ENCODE measurements at regions not wholly inside any gene's neighbourhood (a gene's known extent, or its start where the extent isn't known, plus 50 kb on each side); places are given as distances from the start of the nearest gene placed in this dataset.

GRCh38 chr2:180394305-180394704 lies 387.2 kb upstream of the CWC22 start:
- H4K20me1 ChIP-seq (ENCODE audit: insufficient read depth, low read length) = no peaks in the 10 kb centered on the region
- H3K9ac ChIP-seq (ENCODE audit: low read length) = no peak overlapping the region
- no peak overlapping the region for H3K27ac ChIP-seq (ENCODE audit: low read depth, low read length)
- no peak for TF ChIP-seq EZH2 (IDR thresholded peaks at IDR 0.05; ENCODE audit: insufficient read depth, low read length)
- TF ChIP-seq CTCF (IDR thresholded peaks at IDR 0.05; ENCODE audit: insufficient read depth, low read depth, low read length) = no peak
- Mint-ChIP-seq H3K27me3 (ENCODE audit: low read depth, unreplicated experiment) (no peaks in the 10 kb centered on the region), H3K36me3 (ENCODE audit: low read depth, unreplicated experiment) (no peaks in the 10 kb centered on the region), H3K4me3 (ENCODE audit: unreplicated experiment) (no peak overlapping the region), H3K27ac (ENCODE audit: unreplicated experiment) (no peak overlapping the region), H3K9me3 (ENCODE audit: unreplicated experiment) (peaks cover 4% of the 10 kb centered on the region), H3K4me1 (ENCODE audit: low read depth, unreplicated experiment) (no peaks in the 10 kb centered on the region)
- no peaks in the 10 kb centered on the region for H3K4me1 ChIP-seq (ENCODE audit: insufficient read depth, low read length)
- no peaks in the 10 kb centered on the region for H3K79me2 ChIP-seq (ENCODE audit: insufficient read depth, low read length)
- H3K36me3 ChIP-seq (ENCODE audit: insufficient read depth, low read length) = no peaks in the 10 kb centered on the region
- no peaks in the 10 kb centered on the region for H3K27me3 ChIP-seq (ENCODE audit: insufficient read depth, low read length)
- no peak overlapping the region for H3K4me2 ChIP-seq (ENCODE audit: low read length)
- DNase-seq (ENCODE audit: low read depth) = no peak
- no peak for FAIRE-seq
- no peak overlapping the region for H3K4me3 ChIP-seq (ENCODE audit: insufficient read depth, low read depth, low read length)
- H3K9me3 ChIP-seq (ENCODE audit: insufficient read depth, low read depth, low read length) = no peaks in the 10 kb centered on the region
- H2AFZ ChIP-seq (ENCODE audit: low read depth, low read length) = no peak overlapping the region

DNA sequence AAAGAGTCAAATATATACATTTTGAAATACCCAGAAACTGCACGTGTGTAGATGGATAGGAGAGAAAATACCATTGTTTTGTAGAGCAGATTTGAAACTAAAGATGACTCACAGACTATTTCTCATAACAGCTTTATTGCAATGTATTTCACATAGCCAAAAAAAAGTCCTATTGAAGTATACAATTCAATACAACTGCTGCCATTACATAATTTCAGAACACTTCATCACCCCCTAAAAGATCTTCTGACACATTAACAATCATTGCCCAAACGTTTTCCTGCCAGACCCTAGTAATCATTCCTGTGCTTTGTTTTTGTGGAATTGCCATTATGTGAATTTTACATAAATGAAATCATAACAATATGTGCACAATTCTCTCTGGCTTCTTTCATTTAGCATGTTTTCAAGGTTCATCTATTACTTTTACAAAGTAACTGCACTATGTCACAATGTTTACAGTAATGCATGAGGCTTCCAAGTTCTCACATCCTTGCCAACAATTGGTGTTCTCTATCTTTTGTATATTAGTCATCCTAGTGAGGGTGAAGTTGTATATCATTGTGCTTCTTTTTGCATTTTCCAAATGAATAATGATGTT lies 378.6 kb upstream of the CWC22 start:
- Histone ChIP-seq H4K20me1 (ENCODE audit: insufficient read depth, low read length) (no peaks in the 10 kb centered on the region), H2AFZ (ENCODE audit: low read depth, low read length) (no peak overlapping the region), H3K4me2 (ENCODE audit: low read length) (peak overlapping the region; percentile 6), H3K79me2 (ENCODE audit: insufficient read depth, low read length) (no peaks in the 10 kb centered on the region), H3K4me1 (ENCODE audit: insufficient read depth, low read length) (peaks cover 5% of the 10 kb centered on the region), H3K27me3 (ENCODE audit: insufficient read depth, low read length) (no peaks in the 10 kb centered on the region), H3K9ac (ENCODE audit: low read length) (no peak overlapping the region), H3K9me3 (ENCODE audit: insufficient read depth, low read depth, low read length) (no peaks in the 10 kb centered on the region), H3K36me3 (ENCODE audit: insufficient read depth, low read length) (no peaks in the 10 kb centered on the region), H3K4me3 (ENCODE audit: insufficient read depth, low read depth, low read length) (no peak overlapping the region), H3K27ac (ENCODE audit: low read depth, low read length) (no peak overlapping the region)
- TF ChIP-seq EZH2 (IDR thresholded peaks at IDR 0.05; ENCODE audit: insufficient read depth, low read length) (no peak), CTCF (IDR thresholded peaks at IDR 0.05; ENCODE audit: insufficient read depth, low read depth, low read length) (no peak)
- DNase-seq (ENCODE audit: low read depth) (peak; percentile 95), FAIRE-seq (peak; percentile 91)
- Mint-ChIP-seq H3K27ac (ENCODE audit: unreplicated experiment) (no peak overlapping the region), H3K36me3 (ENCODE audit: low read depth, unreplicated experiment) (no peaks in the 10 kb centered on the region), H3K27me3 (ENCODE audit: low read depth, unreplicated experiment) (no peaks in the 10 kb centered on the region), H3K9me3 (ENCODE audit: unreplicated experiment) (no peaks in the 10 kb centered on the region), H3K4me1 (ENCODE audit: low read depth, unreplicated experiment) (no peaks in the 10 kb centered on the region), H3K4me3 (ENCODE audit: unreplicated experiment) (no peak overlapping the region)

GRCh38 chr2:180376066-180376465 lies 369.0 kb upstream of the CWC22 start:
- no peaks in the 10 kb centered on the region for H3K27me3 Mint-ChIP-seq (ENCODE audit: low read depth, unreplicated experiment)
- no peaks in the 10 kb centered on the region for H4K20me1 ChIP-seq (ENCODE audit: insufficient read depth, low read length)
- DNase-seq (ENCODE audit: low read depth) (no peak), FAIRE-seq (no peak)
- H3K27me3 ChIP-seq (ENCODE audit: insufficient read depth, low read length) = no peaks in the 10 kb centered on the region
- no peak overlapping the region for H3K27ac ChIP-seq (ENCODE audit: low read depth, low read length)
- H3K4me1 ChIP-seq (ENCODE audit: insufficient read depth, low read length) = no peaks in the 10 kb centered on the region
- no peaks in the 10 kb centered on the region for H3K4me1 Mint-ChIP-seq (ENCODE audit: low read depth, unreplicated experiment)
- H3K27ac Mint-ChIP-seq (ENCODE audit: unreplicated experiment) = no peak overlapping the region
- H3K9ac ChIP-seq (ENCODE audit: low read length) = no peak overlapping the region
- H3K36me3 Mint-ChIP-seq (ENCODE audit: low read depth, unreplicated experiment) = no peaks in the 10 kb centered on the region
- H3K4me2 ChIP-seq (ENCODE audit: low read length) = no peak overlapping the region
- TF ChIP-seq EZH2 (IDR thresholded peaks at IDR 0.05; ENCODE audit: insufficient read depth, low read length) = no peak
- no peak for TF ChIP-seq CTCF (IDR thresholded peaks at IDR 0.05; ENCODE audit: insufficient read depth, low read depth, low read length)
- H3K9me3 ChIP-seq (ENCODE audit: insufficient read depth, low read depth, low read length) = no peaks in the 10 kb centered on the region
- H3K36me3 ChIP-seq (ENCODE audit: insufficient read depth, low read length) = no peaks in the 10 kb centered on the region
- no peak overlapping the region for H3K4me3 Mint-ChIP-seq (ENCODE audit: unreplicated experiment)
- no peak overlapping the region for H3K4me3 ChIP-seq (ENCODE audit: insufficient read depth, low read depth, low read length)
- H3K79me2 ChIP-seq (ENCODE audit: insufficient read depth, low read length) = no peaks in the 10 kb centered on the region
- no peak overlapping the region for H2AFZ ChIP-seq (ENCODE audit: low read depth, low read length)
- H3K9me3 Mint-ChIP-seq (ENCODE audit: unreplicated experiment) = peaks cover 3% of the 10 kb centered on the region

All from astrocyte (in vitro differentiated cells and primary cell).